Neural crest cell (in vitro differentiated cells): ENCODE measurements at regions not wholly inside any gene's neighbourhood (a gene's known extent, or its start where the extent isn't known, plus 50 kb on each side); places are given as distances from the start of the nearest gene placed in this dataset.

Experiments used
- DNase-seq: peaks from one replicate; pipeline ENCODE4 v3.0.0; 2021; ENCODE audit warnings: low read depth, mixed read lengths, low spot score
- H3K27ac Mint-ChIP-seq: one replicate; pipeline ENCODE4 v1.8.0; 2021; ENCODE audit warnings: mild to moderate bottlenecking, mixed read lengths; ENCODE audit not compliant: unreplicated experiment
- H3K27me3 Mint-ChIP-seq: 2 replicates; pipeline ENCODE4 v1.8.0; 2021; ENCODE audit warnings: low read depth, mild to moderate bottlenecking, mixed read lengths
- H3K36me3 Mint-ChIP-seq: 2 replicates; pipeline ENCODE4 v1.8.0; 2021; ENCODE audit warnings: low read depth, mild to moderate bottlenecking, mixed read lengths
- H3K4me1 Mint-ChIP-seq: 2 replicates; pipeline ENCODE4 v1.8.0; 2021; ENCODE audit warnings: mixed read lengths
- H3K4me3 Mint-ChIP-seq: one replicate; pipeline ENCODE4 v1.8.0; 2021; ENCODE audit warnings: mild to moderate bottlenecking, mixed read lengths
- H3K9me3 Mint-ChIP-seq: 2 replicates; pipeline ENCODE4 v1.8.0; 2021; ENCODE audit warnings: mixed read lengths
- TF ChIP-seq, protein P1 (sequence below): fragments of 200-600 bp; sonication (generic); conservative IDR thresholded peaks from 2 replicates; pipeline ENCODE4 v1.5.0; 2021; ENCODE audit warnings: antibody characterized with exemption, mild to moderate bottlenecking

DNA sequence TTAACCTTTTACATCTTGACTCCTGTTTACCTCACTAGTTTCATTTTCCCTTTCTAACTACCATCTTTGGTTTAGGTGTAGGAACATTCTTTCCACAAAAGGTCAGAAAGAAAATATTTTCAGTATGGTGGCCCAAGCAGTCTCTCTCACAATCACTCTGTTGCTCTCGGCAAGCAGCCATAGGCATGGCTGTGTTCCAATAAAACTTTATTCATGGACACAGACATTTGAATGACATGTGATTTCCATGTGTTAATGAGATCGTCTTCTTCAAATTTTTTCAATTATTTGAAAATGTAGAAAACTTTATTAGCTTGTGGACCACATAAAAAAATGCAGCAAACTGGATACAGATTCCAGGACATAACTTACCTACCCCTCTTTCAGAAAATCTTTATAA, 109.7 kb upstream of the CNTNAP5 start:
- no peaks in the 10 kb centered on the region for H3K36me3 Mint-ChIP-seq
- peak overlapping the region; percentile 46 for H3K27ac Mint-ChIP-seq
- TF ChIP-seq, protein P1, sequence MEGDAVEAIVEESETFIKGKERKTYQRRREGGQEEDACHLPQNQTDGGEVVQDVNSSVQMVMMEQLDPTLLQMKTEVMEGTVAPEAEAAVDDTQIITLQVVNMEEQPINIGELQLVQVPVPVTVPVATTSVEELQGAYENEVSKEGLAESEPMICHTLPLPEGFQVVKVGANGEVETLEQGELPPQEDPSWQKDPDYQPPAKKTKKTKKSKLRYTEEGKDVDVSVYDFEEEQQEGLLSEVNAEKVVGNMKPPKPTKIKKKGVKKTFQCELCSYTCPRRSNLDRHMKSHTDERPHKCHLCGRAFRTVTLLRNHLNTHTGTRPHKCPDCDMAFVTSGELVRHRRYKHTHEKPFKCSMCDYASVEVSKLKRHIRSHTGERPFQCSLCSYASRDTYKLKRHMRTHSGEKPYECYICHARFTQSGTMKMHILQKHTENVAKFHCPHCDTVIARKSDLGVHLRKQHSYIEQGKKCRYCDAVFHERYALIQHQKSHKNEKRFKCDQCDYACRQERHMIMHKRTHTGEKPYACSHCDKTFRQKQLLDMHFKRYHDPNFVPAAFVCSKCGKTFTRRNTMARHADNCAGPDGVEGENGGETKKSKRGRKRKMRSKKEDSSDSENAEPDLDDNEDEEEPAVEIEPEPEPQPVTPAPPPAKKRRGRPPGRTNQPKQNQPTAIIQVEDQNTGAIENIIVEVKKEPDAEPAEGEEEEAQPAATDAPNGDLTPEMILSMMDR, result no peak
- H3K4me1 Mint-ChIP-seq, result peaks cover 17% of the 10 kb centered on the region
- no peak for DNase-seq
- no peaks in the 10 kb centered on the region for H3K9me3 Mint-ChIP-seq
- no peaks in the 10 kb centered on the region for H3K27me3 Mint-ChIP-seq
- H3K4me3 Mint-ChIP-seq, result no peak overlapping the region

DNA sequence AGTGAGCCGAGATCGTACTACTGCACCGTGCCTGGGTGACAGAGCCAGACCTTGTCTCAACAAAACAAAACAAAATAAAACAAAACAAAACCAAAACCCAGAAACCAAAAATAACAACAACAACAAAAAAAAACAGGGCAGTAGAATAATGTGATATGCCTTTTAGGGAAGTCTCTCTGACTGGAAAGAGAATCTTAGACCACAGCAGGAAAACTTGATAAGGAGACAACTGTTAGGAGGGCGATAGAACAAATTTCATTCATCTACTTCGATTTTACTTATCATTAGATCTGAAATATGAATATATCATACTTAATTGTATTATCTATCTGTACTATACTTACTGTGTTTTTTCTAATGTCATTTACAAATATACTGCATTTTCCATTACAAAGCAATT, 109.0 kb upstream of the CNTNAP5 start:
- Mint-ChIP-seq H3K27ac (no peak overlapping the region), H3K4me3 (no peak overlapping the region), H3K36me3 (no peaks in the 10 kb centered on the region), H3K9me3 (no peaks in the 10 kb centered on the region), H3K27me3 (no peaks in the 10 kb centered on the region), H3K4me1 (peaks cover 17% of the 10 kb centered on the region)
- TF ChIP-seq, protein P1, result no peak
- no peak for DNase-seq

DNA sequence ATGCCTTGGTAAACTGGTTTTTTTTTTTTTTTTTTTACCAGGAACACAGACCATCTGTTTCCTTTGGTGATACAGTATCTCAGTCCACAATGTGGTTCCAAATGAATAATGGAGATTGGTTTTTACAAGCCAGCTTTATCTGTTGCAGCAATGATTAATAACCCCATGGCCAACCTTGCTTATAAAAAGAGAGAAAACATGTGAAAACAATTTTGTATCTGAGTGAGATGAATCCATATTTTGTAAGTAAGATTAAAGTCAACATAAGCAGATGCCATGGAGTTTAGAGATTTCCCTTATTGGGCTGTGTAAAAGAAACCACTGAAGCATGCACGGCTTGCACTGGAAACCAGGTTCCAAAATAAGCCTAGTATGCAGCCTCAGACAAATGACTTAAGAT, 108.6 kb upstream of the CNTNAP5 start:
- Mint-ChIP-seq H3K4me3 (no peak overlapping the region), H3K27me3 (no peaks in the 10 kb centered on the region), H3K27ac (no peak overlapping the region), H3K9me3 (no peaks in the 10 kb centered on the region), H3K36me3 (no peaks in the 10 kb centered on the region), H3K4me1 (peaks cover 17% of the 10 kb centered on the region)
- TF ChIP-seq, protein P1, result no peak
- no peak for DNase-seq

DNA sequence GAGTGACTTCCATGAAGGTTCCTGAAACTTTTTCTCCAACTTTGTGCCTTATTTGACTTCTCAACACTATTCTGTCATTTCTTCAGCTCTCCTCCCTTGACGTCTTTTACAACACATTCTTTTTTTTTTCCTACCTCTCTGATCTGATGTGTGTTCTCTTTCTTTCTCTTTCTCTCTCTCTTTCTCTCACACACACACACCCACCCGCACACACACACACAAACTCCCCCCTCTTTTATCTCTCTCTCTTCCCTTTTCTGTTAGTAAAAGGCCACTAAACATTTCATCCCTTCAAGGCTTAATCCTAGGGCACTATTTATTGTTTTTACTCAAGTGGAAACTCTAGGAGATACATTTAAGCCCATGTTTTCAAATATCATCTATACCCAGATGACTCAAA, 107.8 kb upstream of the CNTNAP5 start:
- TF ChIP-seq, protein P1, result no peak
- no peak for DNase-seq
- no peaks in the 10 kb centered on the region for H3K9me3 Mint-ChIP-seq
- H3K36me3 Mint-ChIP-seq, result no peaks in the 10 kb centered on the region
- no peak overlapping the region for H3K27ac Mint-ChIP-seq
- no peaks in the 10 kb centered on the region for H3K27me3 Mint-ChIP-seq
- H3K4me3 Mint-ChIP-seq, result no peak overlapping the region
- H3K4me1 Mint-ChIP-seq, result peaks cover 17% of the 10 kb centered on the region

DNA sequence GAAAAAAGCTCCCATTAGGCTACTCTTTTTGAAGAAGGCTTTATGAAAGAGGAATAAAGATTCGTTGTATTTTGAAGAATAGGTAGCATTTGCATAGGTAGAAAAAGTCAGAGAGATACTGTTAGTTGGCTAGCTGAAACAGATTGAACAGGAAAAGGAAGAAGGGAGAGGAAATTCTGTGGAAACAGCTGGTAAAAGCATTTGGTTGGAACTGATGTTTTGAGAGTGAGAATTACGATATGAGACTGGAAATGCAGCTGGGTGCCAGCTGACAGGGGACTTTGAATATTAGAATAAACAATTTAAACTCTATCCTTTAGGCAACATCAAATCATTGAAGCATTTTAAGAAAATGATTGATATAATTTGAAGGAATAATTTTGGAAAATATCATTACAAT, 96.7 kb upstream of the CNTNAP5 start:
- TF ChIP-seq, protein P1, result no peak
- Mint-ChIP-seq H3K4me3 (no peak overlapping the region), H3K4me1 (peaks cover 5% of the 10 kb centered on the region), H3K27me3 (no peaks in the 10 kb centered on the region), H3K27ac (no peak overlapping the region), H3K9me3 (peaks cover 17% of the 10 kb centered on the region), H3K36me3 (no peaks in the 10 kb centered on the region)
- DNase-seq, result no peak

DNA sequence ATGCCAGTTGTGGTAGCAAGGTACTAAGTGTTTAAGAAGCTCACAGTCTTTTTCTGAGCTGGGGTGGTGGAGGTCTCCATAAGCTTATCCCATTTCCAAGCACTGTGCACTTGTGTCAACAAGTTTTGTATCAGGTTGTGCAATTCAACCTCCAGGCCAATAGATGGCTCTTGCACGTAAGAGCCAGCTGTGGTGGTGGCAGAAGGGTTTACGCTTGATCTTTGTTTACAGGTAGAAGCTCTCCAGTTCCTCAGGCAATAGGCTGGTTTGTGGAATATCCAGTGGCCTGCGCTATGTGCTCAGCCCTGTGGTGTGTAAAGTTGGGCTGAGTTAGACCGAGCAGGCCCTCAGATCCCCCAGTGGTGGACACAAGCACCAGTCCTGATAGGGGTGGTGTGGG, 89.7 kb upstream of the CNTNAP5 start:
- peaks cover 6% of the 10 kb centered on the region for H3K9me3 Mint-ChIP-seq
- no peak overlapping the region for H3K27ac Mint-ChIP-seq
- TF ChIP-seq, protein P1, result no peak
- no peak for DNase-seq
- H3K4me1 Mint-ChIP-seq, result no peaks in the 10 kb centered on the region
- H3K36me3 Mint-ChIP-seq, result no peaks in the 10 kb centered on the region
- no peak overlapping the region for H3K4me3 Mint-ChIP-seq
- H3K27me3 Mint-ChIP-seq, result no peaks in the 10 kb centered on the region
